Right cardiac atrium (tissue), 5 donors: ENCODE measurements at regions not wholly inside any gene's neighbourhood (a gene's known extent, or its start where the extent isn't known, plus 50 kb on each side); places are given as distances from the start of the nearest gene placed in this dataset.
A peak's percentile ranks its signal among the peaks of the same experiment; 100 is the strongest.
"Not testable (repeated sequence)": the region's sequence is repeated elsewhere in the genome, so short reads cannot be mapped to it uniquely, and the experiment has no call there.

ENCODE experiments used
- ATAC-seq, 2 donors: fragments of 200-7000 bp; cut with Tn5 transposase; one replicate each; pipeline versions ENCODE4 v1.8.0 to v1.9.1; 2020; ENCODE audit warnings: moderate library complexity in 2 of 2, mild to moderate bottlenecking in 1 of 2
- DNase-seq, 3 donors: peaks; one replicate each; pipeline ENCODE4 v3.0.0-alpha.2; 2020
- H3K27ac ChIP-seq: one replicate; pipeline ENCODE4 v1.5.1; 2013; ENCODE audit warnings: mild to moderate bottlenecking, low read length, control low read depth, moderate library complexity
- H3K27me3 ChIP-seq: one replicate; pipeline ENCODE4 v1.6.1; 2013; ENCODE audit not compliant: control insufficient read depth, insufficient read depth
- H3K4me1 ChIP-seq: one replicate; pipeline ENCODE4 v1.6.1; 2013; ENCODE audit warnings: low read length; ENCODE audit not compliant: control insufficient read depth, insufficient read depth
- H3K4me3 ChIP-seq: one replicate; pipeline ENCODE4 v1.5.1; 2013; ENCODE audit warnings: low read length, control low read depth
- H3K9me3 ChIP-seq: one replicate; pipeline ENCODE4 v1.6.1; 2013; ENCODE audit warnings: low read length; ENCODE audit not compliant: control insufficient read depth
- WGBS: extraction: QIAGEN DNeasy Blood & Tissue Kit; methylation state at CpG from one replicate; pipeline ENCODE4 v1.1.7; 2013; 5-methylcytosine and 5-hydroxymethylcytosine counted together
- intact Hi-C, 4 donors: fragments of 100-400 bp; cut with DNase I; formaldehyde crosslinking; loops; one replicate each; pipeline versions ENCODE4 v1.11.0 to v1.14.0; 2022 to 2023
- donor health status: healthy with polysubstance abuse.
- donor health status: DM: no; HTN: yes; CAD: no.
- donor health status: DM: no; HTN: no; CAD: no.
- donor health status: DM: no; HTN: yes; CAD: no; lungs with severe emphysema.
- donor health status: DM: yes; HTN: yes; CAD: no.

GRCh38 chr15:81785679-81786078 is 260.1 kb downstream of the MEX3B start:
- 94% methylated on average over 5 of the region's 5 CpGs for WGBS
- intact Hi-C loops: loop anchor here in 1 of 4 donors (10.0 kb wide), 1 partner anchor 59 kb away; no protein-coding TSS in a partner anchor
- no peak overlapping the region for H3K27ac ChIP-seq
- H3K4me1 ChIP-seq: no peaks in the 10 kb centered on the region
- H3K9me3 ChIP-seq: peaks cover 2% of the 10 kb centered on the region
- ATAC-seq: no peak
- DNase-seq: no peak
- H3K4me3 ChIP-seq: no peak overlapping the region
- no peaks in the 10 kb centered on the region for H3K27me3 ChIP-seq

- H3K4me3 ChIP-seq: no peak overlapping the region
- H3K4me1 ChIP-seq: no peaks in the 10 kb centered on the region
- no peak for ATAC-seq
- intact Hi-C loops: loop anchor here in 1 of 4 donors (10.0 kb wide), 1 partner anchor 60 kb away; no protein-coding TSS in a partner anchor
- WGBS: 81% methylated on average over 4 of the region's 4 CpGs
- H3K27me3 ChIP-seq: no peaks in the 10 kb centered on the region
- DNase-seq: no peak
- H3K27ac ChIP-seq: no peak overlapping the region
- H3K9me3 ChIP-seq: peaks cover 2% of the 10 kb centered on the region
Observed at GRCh38 chr15:81785181-81785580, 260.6 kb downstream of the MEX3B start.

- WGBS: 87% methylated on average over 6 of the region's 6 CpGs
- no peak overlapping the region for H3K4me3 ChIP-seq
- H3K27ac ChIP-seq: no peak overlapping the region
- ATAC-seq (no peak), DNase-seq (no peak)
- H3K27me3 ChIP-seq: no peaks in the 10 kb centered on the region
- H3K4me1 ChIP-seq: no peaks in the 10 kb centered on the region
- intact Hi-C loops: loop anchor here in 1 of 4 donors (10.0 kb wide), 1 partner anchor 60 kb away; no protein-coding TSS in a partner anchor
- peaks cover 2% of the 10 kb centered on the region for H3K9me3 ChIP-seq
Observed at GRCh38 chr15:81784751-81785150, 261.1 kb downstream of the MEX3B start.

DNA sequence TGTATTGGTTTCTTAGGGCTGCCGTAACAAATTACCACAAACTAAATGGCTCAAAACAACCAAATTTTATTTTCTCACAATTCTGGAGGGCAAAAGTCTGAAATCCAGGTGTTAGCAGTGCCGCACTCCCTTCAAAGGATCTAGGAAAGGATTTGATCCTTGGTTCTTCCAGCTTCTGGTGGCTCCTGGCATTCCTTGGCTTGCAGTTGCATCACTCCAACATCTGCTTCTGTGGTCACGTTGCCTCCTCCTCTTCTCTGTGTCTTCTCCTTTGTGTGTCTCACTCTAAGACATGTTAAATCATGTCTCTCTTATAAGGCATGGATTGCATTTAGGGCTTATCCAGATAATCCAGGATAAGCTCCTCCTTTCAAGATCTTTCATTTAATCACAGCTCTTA is 262.2 kb downstream of the MEX3B start:
- WGBS: 93% methylated on average over 3 of the region's 3 CpGs
- no peak overlapping the region for H3K4me3 ChIP-seq
- DNase-seq: no peak
- intact Hi-C loops: loop anchor here in 1 of 4 donors (10.0 kb wide), 1 partner anchor 61 kb away; no protein-coding TSS in a partner anchor
- H3K27me3 ChIP-seq: no peaks in the 10 kb centered on the region
- peaks cover 2% of the 10 kb centered on the region for H3K9me3 ChIP-seq
- H3K4me1 ChIP-seq: no peaks in the 10 kb centered on the region
- no peak for ATAC-seq
- H3K27ac ChIP-seq: no peak overlapping the region

- H3K27ac ChIP-seq: no peak overlapping the region
- WGBS: 86% methylated on average over 5 of the region's 5 CpGs
- peaks cover 2% of the 10 kb centered on the region for H3K9me3 ChIP-seq
- ATAC-seq (no peak), DNase-seq (no peak)
- H3K4me1 ChIP-seq: no peaks in the 10 kb centered on the region
- intact Hi-C loops: loop anchor here in 1 of 4 donors (10.0 kb wide), 1 partner anchor 62 kb away; no protein-coding TSS in a partner anchor
- H3K4me3 ChIP-seq: no peak overlapping the region
- no peaks in the 10 kb centered on the region for H3K27me3 ChIP-seq
Observed at GRCh38 chr15:81783076-81783475, 262.7 kb downstream of the MEX3B start.

DNA sequence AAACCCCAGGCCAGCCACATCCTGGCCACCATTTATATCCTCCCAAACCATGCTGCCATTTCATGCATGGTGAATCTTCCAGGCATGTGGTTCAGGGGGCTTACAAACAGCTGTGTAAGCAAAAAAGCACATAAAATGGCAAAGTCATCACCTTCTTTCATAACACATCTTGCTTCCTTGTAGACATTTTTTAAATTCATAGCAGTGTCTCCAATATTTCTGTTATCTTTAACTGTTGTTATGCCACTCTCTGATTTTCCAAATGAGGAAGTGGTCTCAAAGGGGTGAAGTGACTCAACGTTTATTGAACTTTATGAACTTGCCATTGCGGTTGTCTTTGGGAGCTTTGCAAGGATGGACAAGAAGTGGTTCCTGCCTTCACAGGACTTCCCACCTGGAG is 264.4 kb downstream of the MEX3B start:
- 65% methylated on average over 2 of the region's 2 CpGs for WGBS
- no peaks in the 10 kb centered on the region for H3K4me1 ChIP-seq
- ATAC-seq (no peak), DNase-seq (no peak)
- H3K27ac ChIP-seq: no peak overlapping the region
- H3K4me3 ChIP-seq: no peak overlapping the region
- H3K27me3 ChIP-seq: no peaks in the 10 kb centered on the region
- peaks cover 2% of the 10 kb centered on the region for H3K9me3 ChIP-seq
- intact Hi-C loops: loop anchor here in 1 of 4 donors (10.0 kb wide), 1 partner anchor 63 kb away; no protein-coding TSS in a partner anchor

- intact Hi-C loops: loop anchor here in 1 of 4 donors (10.0 kb wide), 1 partner anchor 64 kb away; no protein-coding TSS in a partner anchor
- Histone ChIP-seq H3K9me3 (peaks cover 2% of the 10 kb centered on the region), H3K4me3 (no peak overlapping the region), H3K27ac (no peak overlapping the region), H3K4me1 (no peaks in the 10 kb centered on the region), H3K27me3 (no peaks in the 10 kb centered on the region)
- DNase-seq (peak in 1 of 3 donors; percentile 35), ATAC-seq (no peak)
Observed at GRCh38 chr15:81780966-81781365, 264.9 kb downstream of the MEX3B start.

DNA sequence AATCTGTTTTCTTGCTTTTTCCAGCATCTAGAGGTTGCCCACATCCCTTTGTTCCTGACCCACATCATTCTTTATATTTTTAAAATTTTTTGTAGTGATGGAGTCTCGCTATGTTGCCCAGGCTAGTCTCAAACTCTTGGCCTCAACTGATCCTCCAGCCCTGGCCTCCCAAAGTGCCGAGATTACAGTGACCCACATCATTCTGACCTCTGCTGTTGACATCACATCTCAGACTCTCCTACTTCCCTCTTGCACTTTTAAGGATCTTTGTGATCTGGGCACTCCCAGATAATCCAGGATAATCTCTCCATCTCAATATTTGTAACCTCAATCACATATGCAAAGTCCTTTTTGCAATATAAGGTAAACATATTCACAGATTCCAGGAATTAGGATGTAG is 266.6 kb downstream of the MEX3B start:
- intact Hi-C loops: no loop called here
- 91% methylated on average over 2 of the region's 2 CpGs for WGBS
- ATAC-seq (no peak), DNase-seq (no peak)
- no peak overlapping the region for H3K4me3 ChIP-seq
- no peaks in the 10 kb centered on the region for H3K9me3 ChIP-seq
- no peaks in the 10 kb centered on the region for H3K4me1 ChIP-seq
- H3K27ac ChIP-seq: no peak overlapping the region
- no peaks in the 10 kb centered on the region for H3K27me3 ChIP-seq

DNA sequence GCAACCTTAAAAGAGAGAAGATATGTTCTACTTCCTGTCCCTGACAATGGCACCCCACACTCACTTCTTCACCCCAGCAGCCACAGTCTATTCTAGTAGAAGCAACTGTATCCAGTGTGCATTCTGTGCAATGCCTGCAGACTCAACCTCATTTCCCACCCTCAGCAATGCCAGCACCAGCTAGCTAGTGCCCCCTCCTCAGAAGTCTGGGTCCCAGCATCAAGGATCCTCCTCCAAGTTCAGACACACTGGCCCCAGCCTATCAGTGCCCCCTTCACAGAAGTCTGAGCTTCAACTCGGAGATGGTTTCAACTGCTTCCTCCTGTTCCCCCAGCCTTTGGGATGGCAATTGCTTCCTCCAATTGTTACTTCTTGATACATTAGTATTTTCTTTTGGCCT is 268.3 kb downstream of the MEX3B start:
- Histone ChIP-seq H3K4me1 (no peaks in the 10 kb centered on the region), H3K27ac (no peak overlapping the region), H3K4me3 (no peak overlapping the region), H3K27me3 (no peaks in the 10 kb centered on the region), H3K9me3 (no peaks in the 10 kb centered on the region)
- WGBS: 60% methylated on average over 1 of the region's 1 CpG
- ATAC-seq (no peak), DNase-seq (no peak)
- intact Hi-C loops: no loop called here

GRCh38 chr15:81776976-81777375 is 268.8 kb downstream of the MEX3B start:
- Histone ChIP-seq H3K4me1 (no peaks in the 10 kb centered on the region), H3K4me3 (no peak overlapping the region), H3K27ac (no peak overlapping the region), H3K9me3 (no peaks in the 10 kb centered on the region), H3K27me3 (no peaks in the 10 kb centered on the region)
- DNase-seq (no peak), ATAC-seq (no peak)
- 77% methylated on average over 7 of the region's 7 CpGs for WGBS
- intact Hi-C loops: no loop called here

DNA sequence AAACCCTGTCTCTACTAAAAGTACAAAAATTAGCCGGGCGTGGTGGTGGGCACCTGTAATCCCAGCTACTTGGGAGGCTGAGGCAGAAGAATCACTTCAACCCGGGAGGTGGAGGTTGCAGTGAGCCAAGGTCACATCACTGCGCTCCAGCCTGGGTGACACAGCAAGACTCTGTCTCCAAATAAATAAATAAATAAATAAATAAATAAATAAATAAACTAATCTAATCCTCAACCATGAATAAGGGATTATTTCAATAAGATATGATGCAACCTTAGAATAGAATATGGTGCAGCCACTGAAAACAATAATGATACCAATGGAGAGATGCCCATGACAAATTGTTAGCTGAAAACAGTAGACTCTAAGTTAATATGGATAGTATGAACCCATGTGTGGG is 270.0 kb downstream of the MEX3B start:
- H3K27me3 ChIP-seq, H3K9me3 ChIP-seq, DNase-seq, intact Hi-C loops, H3K4me1 ChIP-seq, H3K27ac ChIP-seq, ATAC-seq, H3K4me3 ChIP-seq: not testable (repeated sequence)
- 95% methylated on average over 4 of the region's 4 CpGs for WGBS

DNA sequence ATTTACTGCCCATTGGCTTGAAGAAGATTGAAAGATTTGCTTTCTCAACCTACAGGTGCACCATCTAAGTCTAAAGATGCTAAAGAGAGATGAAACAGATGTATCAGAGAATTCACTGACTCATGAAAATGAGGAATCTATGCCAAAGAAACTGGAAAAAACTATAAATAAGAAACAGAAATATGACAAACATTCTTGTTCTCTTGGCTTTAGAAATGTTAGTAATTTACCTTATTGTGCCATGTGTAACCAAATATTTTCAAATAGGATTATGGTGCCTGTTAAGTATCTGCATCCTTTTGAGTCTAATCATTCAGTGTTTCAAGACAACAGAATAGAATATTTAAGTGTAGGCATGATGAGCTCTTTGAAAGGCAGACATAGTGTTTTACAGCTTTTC is 271.5 kb downstream of the MEX3B start:
- Histone ChIP-seq H3K27me3 (no peaks in the 10 kb centered on the region), H3K4me1 (no peaks in the 10 kb centered on the region), H3K4me3 (no peak overlapping the region), H3K9me3 (no peaks in the 10 kb centered on the region), H3K27ac (no peak overlapping the region)
- intact Hi-C loops: no loop called here
- ATAC-seq (no peak), DNase-seq (no peak)
